ENCODE measurements at regions not wholly inside any gene's neighbourhood (a gene's known extent, or its start where the extent isn't known, plus 50 kb on each side); places are given as distances from the start of the nearest gene placed in this dataset.

DNA sequence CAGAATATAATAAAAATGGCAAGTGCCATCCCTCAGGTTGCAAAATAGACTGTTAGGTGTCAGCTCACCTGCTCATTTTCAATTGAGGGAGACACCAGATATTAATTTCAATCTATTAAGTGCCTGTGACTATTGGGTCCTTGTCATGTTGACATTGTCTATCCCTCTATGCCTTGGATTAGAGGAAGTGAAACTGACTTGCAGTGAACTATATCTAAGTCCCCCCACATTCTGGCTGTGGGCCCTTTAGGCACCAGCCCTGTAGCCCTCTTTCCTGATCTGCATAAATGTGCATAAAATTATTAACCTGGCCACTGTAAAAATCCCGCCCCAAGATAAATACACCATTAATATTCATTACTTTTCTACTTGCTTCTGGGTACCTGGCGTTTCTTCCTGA is 293.0 kb upstream of the CLNK start:
- DNase-seq = no peak

DNA sequence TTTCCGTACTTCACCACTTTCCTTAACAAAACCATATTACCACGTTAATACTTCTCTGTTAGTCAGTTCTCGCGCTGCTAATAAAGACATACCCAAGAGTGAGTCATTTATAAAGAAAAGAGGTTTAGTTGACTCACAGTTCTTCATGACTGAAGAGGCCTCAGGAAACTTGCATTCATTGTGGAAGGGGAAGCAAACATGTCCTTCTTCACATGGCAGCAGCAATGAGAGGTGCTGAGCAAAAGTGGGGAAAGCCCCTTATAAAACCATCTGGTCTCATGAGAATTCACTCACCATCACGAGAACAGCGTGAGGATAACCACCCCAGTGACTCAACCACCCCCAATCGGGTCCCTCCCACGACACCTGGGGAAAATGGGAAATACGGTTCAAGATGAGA is 289.8 kb upstream of the CLNK start:
- no peak for DNase-seq

DNA sequence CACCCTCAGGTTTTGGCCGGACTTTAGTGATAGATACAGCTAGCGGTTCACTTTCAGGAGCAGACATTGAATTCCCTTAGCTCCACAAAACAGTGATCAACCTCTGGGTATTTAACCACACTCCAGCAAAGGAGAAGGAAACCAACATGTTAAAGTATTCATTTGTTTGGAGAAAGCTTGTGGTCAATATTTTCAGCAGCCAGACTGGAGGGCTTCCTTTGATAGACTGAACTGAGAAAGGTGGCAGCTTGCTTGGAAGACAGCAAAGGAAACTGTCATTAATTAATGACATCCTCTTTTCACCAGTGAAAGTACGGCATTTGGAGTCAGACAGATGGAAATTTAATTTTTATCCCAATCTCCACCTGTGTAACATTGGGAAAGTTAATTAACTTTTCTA is 289.1 kb upstream of the CLNK start:
- no peak for DNase-seq

DNA sequence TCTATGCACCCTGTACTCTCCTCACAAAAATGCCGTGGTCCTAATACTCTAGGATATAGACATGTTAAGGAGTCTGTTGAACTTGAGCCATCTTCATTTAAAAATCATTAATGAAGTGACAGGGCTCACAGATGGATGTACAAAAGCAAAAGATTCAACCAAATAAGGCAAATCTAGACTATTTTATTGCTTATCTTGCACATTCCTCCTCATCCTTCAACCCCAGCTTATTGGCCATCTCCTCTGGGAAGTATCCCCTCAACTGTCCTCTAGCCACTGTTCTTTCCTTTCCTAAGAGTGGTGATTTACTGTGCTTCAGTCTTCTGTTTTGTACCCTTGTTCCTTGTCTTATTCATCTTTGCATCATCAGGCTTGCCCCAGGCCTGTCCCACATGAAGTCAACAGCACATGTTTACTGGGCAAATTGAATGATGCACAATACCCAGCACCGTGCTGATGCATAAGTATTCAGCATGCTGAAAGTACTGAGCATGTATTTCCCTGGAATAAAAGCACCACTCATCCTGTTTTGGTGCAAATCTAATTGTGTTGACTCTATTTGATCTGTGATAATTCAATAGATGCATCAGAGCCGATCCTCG is 287.3 kb upstream of the CLNK start:
- DNase-seq = no peak

DNA sequence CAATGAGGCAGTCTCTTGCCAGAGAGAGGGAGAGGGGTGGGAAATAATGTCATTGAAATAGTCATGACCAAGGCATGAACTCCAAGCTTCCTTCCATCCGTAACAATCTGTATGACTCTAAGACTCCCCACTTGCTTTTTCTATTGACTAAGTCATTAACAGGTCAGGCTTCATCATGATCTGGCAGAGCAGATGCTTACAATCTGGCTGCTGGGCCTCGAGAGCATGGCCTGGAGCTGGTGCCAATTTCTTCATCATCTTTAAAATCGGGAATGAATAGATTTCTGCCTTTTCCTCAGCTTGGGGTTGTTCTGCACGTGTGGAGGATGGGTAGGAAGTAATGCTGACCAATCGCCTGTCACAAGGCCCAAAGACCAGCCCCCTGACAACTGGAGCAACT is 280.6 kb upstream of the CLNK start:
- DNase-seq = no peak

DNA sequence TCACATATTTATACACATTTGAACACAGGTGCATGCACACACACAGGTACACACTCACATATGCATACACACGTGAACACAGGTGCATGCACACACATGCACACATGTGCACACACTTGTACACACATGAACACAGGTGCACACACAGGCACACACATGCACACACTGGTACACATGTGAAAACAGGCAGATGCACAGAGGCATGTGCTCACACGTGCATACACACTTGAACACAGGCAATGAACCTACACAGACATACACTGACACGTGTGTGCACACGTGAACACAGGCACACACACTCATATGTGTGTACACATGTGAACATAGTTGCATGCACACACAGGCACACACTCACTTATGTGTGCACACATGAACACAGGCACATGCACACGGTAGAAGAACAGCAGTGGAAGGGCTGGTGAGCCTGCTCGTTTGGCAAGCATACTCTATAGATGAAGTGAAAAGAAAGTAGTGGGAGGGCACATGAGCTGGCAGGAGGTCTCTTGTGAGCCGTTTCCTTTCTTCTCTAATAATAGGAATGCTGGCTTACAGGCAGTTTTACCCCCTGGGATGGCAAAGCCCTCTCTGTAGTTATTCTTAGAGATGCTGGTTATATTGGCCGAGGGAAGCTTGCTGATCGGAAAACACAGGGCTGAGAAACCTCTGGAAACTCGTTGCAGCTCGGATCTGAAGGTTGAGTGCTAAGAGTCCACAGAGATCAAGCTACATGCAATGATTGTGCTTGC is 279.6 kb upstream of the CLNK start:
- DNase-seq = no peak

DNA sequence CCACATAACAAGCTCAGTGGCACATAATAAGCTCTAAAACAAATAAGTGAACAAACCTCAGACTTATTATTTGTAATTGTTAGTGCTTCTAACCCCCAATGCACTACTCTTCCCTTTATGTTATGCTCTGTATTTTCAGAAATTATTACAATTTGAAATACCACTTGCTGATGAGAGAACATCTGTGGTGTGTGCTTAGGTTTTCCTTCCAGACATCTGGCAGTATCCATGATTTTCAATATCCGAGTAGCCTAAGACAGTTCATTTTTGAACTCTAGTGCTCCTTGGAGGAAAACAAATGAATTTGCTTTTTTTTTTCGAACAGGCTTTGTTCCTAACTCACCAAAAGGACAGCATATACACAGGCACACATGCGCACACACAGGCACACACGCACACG is 278.7 kb upstream of the CLNK start:
- no peak for DNase-seq

DNA sequence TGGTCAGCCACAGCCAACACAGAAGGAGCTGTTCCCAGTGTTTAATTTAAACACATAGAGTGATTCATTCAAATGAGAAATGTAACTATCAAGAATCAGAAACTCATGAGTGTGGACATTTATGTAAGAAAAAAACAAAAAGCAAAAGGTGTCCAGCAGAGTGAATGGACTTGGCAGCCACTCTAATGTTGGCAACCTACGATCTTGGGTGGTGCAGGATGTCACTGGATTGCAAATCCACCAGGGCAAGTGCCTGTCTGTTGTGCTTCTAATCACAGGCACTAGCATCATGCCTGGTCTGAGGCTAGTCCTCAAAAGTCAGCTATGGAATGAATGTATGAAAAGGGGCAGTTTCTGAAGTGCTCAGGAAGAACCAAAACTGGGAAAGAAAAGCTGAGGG is 277.7 kb upstream of the CLNK start:
- no peak for DNase-seq

DNA sequence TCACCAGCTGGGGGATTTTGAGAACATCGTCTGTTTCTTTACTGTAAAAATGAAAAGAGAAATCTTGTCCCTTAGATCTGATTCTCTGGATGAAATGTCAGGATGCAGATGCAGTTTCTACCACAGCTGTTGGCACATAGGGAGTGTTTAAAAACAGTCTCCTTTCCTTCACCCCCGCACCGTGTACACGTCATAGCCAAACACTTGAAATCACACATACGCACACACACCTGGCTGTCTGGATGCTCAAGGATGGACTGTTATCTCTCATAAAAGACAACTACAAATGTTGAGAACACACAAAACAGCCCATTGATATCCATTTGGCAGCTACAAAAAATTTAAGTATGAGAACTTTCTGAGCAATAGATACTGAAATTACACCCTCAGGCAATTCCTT is 275.8 kb upstream of the CLNK start:
- DNase-seq = no peak

DNA sequence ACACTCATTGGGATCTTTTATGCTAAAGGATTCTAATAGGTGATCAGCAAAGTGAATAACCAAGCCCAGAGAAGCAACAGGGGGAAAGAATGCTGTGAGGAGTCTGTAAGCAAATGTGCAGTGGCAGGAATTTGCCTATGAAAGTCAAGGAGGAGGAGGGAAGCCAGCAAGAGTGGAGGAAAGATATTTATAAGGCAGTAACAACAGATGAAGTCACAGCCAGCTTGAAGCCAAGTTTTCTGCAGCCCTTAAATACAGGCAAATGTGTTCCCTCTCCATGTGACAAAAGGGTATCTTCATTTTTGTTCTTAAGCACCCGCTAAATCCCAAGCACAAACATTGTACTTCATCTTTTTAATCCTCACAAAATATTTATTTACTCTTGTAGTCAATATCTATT is 275.0 kb upstream of the CLNK start:
- DNase-seq = no peak

DNA sequence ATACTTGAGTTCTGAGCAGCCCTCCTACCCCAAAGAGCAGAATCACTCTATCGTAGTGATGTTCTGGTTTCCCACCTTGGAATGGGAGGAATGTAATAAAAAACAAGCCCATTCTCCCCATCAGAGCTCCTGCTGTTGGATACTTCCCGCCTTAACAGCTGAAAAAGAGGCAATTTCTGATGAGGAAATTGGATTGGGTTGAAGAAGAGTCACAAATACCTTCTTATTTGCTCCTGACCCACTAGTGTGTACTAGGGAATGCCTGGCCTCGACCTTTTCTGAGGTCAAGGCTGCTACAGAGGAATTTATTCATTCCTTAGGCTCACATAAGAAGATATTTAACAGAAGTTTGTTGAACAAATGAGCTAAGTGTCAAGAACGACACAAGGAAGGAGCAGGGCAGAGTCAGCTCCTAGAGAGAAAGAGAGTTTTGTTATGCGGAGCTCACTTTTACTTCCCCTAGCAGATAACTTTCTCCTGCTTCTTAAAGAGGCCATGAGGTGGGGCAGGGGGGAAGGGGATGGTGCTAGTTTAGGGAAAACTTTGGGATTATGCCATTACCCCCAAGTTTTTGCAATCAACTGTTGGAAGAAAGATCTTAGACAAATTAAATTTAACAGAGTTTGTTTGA is 273.8 kb upstream of the CLNK start:
- DNase-seq = no peak

DNA sequence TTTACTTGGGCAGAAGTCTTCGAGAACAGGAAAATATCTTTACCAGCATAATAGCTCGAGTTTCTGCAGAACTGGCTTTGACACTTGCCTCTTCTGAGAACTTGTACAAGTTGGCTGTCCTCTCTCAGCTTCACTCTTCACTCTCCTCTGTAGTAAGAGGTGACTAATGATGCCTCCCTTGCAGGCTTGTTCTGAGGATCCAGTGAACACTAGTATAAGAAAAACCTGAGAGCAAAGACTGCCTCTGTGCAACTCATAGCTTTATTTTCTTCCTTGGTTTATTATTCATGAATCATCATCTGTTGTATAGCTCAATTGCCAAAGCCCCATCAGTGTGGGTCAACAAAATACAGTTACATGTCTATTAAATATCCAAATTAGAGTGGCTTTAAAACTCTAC is 266.7 kb upstream of the CLNK start:
- DNase-seq = no peak

DNA sequence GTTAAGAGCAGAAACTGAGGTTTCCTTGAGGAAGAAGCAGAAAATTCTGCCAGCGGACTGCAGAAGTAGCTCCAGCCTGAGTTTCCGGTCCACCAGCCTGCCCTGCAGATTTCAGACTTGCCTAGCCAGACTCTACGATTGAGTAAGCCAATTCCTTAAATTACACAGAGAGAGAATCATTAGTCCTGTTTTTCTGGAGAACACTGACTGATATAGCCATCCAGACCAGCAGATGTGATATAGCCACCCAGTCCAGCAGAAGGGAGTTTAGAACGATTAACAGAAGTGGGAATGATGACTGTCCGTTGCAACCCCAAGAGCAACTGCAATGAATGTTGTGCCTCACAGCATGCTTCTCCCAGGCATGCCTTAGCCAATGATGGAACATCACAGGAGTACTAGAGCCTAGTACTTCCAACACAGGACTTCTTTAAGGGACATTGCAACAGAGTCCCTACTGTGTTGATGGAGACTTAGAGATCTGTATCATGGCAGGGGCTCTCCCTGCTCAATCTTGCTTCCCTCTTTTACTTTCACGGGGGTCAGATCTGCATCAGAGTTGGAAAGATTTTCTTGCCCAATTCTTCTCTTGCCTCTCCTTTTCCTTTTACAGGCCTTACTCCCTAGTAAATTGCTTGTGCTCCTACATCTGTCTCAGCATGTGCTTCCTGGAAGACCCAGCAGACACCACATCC is 264.6 kb upstream of the CLNK start:
- no peak for DNase-seq

DNA sequence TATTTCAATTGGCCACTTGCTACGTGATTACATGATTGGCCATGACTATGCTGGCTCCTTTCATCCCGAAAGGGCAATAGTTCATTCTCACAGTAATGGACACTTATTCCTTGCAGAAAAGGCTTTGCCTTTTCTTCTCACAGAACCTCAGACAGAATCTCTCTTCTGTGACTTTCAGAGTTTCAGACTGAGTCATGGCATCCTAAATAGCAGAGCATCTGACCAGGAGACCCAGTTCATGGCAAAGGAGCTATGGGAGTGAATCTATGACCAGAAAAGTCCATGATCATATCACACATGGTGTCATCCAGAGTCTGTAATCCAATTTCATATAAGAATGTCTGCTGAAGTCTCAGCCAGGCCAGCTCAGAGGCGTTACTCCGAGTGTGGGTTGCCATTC is 263.3 kb upstream of the CLNK start:
- no peak for DNase-seq

DNA sequence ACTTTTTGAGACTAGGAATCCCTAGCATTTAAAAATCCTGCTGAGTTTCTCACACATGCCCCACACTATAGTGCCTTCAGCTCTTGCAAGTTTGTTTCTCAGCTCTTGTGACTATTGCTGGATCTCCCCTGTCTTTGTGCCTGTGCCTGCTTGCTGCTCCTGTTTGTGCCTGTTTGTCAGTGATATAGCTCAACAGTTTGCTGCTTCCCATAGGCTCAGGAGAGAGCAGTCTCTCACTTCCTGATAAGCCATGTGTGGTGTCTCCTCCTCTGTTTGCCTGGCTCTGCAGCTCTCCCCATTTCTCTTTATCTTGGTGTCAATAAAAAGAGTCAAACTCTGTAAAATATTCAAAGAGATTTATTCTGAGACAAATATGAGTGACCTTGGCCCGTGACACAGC is 259.8 kb upstream of the CLNK start:
- no peak for DNase-seq

DNA sequence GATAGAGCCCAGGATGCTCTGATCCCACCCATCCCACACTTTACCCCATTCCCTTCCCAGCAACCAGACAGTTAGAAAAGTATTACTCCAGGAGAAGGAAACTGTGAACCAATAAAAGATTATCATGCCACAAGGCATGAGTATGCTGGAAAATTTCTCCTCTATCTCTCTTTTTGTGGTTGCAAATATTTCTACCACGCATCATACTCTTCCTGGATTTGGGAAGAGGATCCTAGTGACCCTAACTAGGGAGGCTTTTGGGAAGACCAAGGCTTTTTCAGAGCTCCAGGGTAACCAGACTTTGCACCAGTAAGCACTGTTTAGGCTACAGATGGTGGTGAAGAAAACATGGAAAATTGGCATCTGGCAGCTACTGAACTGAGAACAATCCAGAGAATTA is 257.6 kb upstream of the CLNK start:
- no peak for DNase-seq

DNA sequence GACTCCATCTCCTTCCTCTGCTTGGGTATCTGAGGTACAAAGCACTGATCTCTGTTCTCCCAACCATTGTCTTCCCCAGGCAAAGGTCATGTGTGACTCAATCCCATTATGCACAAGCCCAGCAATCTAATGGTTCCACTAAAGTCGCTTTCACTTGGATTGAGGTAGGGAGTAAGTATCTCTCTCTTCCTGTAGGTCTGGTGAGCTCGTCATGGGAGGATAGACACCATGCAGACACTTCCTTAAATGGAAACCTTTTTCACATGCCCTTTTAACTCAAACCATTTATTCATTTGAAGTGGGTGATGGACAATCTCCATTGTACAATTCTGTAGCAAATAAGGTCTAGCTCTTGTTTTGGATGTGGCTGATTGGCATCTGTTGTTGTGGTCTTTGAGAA is 245.2 kb upstream of the CLNK start:
- DNase-seq = no peak

DNA sequence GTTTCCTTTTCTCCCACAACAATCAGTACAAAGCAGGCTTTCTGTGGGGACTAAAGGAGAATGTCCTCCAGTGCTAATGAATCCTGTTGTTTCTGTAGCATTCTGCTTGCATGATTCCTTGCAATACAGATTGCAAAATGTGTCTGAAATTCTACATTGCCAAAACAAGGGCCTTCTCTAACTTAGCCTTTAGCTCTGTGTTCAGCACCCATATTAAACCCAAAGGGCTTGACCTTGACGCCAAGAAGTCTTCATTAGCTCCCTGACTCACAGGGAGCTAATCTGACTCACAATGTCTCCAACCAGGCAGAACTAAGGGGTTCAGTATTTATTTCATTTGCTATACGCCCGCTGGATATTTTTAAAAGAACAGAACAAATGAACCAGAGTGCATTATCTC is 241.4 kb upstream of the CLNK start:
- DNase-seq = no peak

DNA sequence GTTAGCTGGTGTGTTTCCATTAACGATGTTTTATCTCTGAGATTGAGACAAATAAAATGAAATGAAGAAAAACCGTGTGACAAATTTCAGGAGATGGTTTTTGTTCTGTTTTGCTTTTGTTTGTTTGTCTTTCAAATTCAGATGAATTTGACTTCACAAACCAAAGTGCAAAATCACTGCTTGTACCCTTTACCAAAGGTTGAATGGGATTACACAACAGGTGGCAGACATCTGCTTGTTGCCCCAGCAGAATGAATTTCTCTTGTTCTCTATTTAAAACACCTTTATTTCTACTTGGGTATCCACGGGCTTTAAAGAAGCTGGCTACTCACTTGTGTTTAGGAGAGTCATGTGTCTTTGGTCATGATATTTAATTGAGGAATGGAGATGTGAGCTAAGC is 239.7 kb upstream of the CLNK start:
- DNase-seq = no peak

DNA sequence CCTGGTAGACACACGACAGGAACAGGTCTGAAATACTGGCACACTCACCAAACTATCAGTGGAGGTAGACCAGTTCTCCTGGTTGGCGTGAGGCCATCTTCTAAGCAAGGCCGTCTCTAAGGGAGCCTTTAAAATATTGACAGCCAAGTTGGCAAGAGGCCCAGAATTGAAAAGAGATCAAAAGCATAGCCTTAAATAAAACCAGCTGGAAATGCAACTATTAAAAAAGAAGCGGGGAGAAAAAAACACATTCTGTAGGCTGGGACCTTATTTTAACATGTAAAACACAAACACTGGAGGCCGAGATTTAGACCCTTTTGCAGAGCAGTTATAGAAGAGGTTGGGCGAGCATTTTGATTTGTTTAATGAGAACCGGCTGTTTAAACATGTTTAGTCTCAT is 233.0 kb upstream of the CLNK start:
- DNase-seq = no peak

DNA sequence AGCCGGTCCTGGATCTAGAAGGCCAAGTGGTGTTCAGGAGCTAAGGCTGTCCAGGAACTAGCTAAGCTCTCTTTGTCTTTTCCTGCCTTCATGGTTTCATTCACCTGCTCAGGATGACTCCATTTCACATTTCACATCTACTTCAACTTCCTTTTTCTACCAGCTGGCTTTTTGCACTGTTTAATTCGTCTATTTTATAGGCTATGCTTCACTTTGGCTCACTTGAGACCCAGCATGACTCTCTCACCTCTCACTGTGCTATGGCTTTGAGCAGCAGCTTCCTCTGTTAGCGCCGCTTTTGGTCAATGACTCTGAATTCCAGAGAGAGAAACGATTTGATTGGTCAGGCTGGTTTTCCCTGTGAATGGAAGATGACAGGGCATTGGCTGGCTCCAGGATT is 213.5 kb upstream of the CLNK start:
- DNase-seq = no peak

DNA sequence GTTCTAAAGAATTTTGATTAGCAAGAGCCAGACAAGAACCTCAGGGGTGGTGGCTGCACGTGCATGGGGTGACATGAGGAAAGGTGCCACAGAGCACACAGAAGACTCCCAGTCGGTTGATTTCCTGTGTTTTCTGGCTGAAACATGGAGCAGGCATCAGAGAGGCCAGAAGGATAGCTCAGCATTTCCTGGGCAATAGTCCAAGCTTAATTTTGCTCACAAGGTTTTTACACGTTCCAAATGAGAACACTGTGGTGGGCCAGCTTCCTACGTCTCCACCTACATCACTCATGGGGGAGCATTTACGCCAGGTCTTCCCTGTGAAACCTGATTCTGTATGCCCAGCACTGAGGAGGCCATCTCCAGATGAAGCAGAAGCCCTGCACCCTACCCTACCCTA is 212.5 kb upstream of the CLNK start:
- DNase-seq = no peak

DNA sequence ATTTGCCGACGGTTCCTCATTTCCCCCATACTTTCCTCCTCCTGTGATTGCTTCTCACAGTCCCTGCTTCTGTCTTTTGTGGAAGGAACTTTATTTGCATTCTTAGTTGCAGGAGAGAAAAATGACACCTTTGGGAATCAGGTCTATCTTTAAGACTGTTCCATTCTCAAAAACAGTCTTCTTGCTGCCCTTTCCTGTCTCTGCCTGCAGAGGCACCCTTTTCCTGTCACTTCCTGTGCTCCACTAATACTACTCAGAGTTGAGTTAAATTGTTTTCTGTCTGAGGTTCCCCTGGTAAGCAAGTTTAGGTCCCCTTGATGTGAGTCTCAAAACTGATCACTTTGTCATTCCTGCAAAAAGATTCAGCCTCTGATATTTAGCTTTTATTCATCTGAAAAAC is 208.8 kb upstream of the CLNK start:
- DNase-seq = no peak

DNA sequence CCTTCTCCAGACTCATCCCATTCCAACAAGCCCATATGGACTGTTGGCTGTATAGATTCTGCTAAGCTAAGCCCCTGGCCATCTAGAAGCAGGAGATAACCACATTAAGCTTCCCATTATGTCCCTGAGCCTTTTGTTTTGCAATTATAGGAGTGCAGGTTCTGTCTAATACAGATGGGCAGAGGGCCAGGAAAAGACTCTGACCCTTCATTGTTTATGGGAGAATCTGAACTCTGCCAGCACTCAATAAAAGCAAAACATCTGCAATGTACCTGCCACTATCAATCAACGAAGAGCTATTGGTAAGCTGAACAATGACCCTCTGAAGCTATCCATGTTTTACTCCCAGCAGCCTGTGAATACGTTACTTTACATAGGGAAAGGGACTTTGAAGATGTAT is 207.3 kb upstream of the CLNK start:
- DNase-seq = no peak

All from GDM1 (cell line).